ENCODE measurements at regions not wholly inside any gene's neighbourhood (a gene's known extent, or its start where the extent isn't known, plus 50 kb on each side); places are given as distances from the start of the nearest gene placed in this dataset.
"Not testable (repeated sequence)": the region's sequence is repeated elsewhere in the genome, so short reads cannot be mapped to it uniquely, and the experiment has no call there.

DNA sequence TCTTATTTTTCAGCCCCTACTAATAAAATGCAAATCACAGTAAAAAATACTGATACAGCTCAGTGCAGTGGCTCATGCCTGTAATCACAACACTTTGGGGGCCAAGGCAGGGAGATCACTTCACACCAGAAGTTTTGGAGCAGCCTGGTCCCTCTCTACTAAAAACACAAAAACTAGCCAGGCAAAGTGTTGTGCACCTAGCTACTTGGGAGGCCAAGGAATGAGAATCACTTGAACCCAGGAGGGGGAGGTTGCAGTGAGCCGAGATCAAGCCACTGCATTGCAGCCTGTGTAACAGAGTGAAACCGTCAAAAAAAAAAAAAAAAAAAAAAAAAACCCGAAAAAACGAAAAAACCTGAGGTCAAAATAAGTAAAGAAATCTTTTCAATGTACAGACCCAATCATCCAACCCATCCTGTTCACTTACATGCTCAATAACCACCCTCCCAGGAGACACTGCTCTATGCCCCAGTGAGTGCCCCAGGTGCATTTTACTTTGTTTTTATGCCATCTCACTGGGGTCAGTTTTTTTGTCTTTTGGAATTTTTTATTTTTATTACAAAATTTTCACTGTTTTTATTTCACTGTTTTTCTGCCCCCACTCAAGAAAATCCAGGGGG is 107.0 kb downstream of the ZNF486 start:
- Histone ChIP-seq H3K27me3 (ENCODE audit: insufficient read depth) (no peaks in the 10 kb centered on the region), H3K9me3 (no peaks in the 10 kb centered on the region), H3K9ac (no peak overlapping the region), H3K4me1 (ENCODE audit: control insufficient read depth in 1 of 2, insufficient read depth in 2 of 2, low read depth in 1 of 2, low read length in 1 of 2) (peaks cover 0 to 3% of the 10 kb centered on the region in 2 experiments; a peak in 1 of 4 replicates), H3K4me3 (ENCODE audit: low read depth in 2 of 2, low read length in 1 of 2) (no peak overlapping the region), H3F3A (replicated peaks; ENCODE audit: insufficient read depth) (no peaks in the 10 kb centered on the region), H2AFZ (ENCODE audit: low read depth) (no peak overlapping the region), H4K20me1 (ENCODE audit: insufficient read depth) (no peaks in the 10 kb centered on the region), H3K27ac (ENCODE audit: low read depth in 2 of 2, low read length in 1 of 2) (no peak overlapping the region), H3K79me2 (ENCODE audit: insufficient read depth) (no peaks in the 10 kb centered on the region), H3K9me2 (no peaks in the 10 kb centered on the region), H3K4me2 (no peak overlapping the region), H3K36me3 (replicated peaks in 1 of 2; ENCODE audit: control insufficient read depth in 1 of 2, insufficient read depth in 2 of 2, low read length in 1 of 2) (no peaks in the 10 kb centered on the region)
- DNase-seq = no peak
- CTCF ChIA-PET = interaction anchor here (0.9 to 1.0 kb wide), 2 partner anchors 11 to 28 kb away, joined by 4 read pairs; no protein-coding TSS in a partner anchor
- no peak for TF ChIP-seq GABPA (IDR thresholded peaks at IDR 0.05; ENCODE audit: low read depth)
- TF ChIP-seq NRF1 (IDR thresholded peaks at IDR 0.05; ENCODE audit: low read depth, low read length) = no peak
- TF ChIP-seq TCF12 (IDR thresholded peaks at IDR 0.05) = no peak
- TF ChIP-seq SIN3A (IDR thresholded peaks at IDR 0.05; ENCODE audit: borderline replicate concordance, low read depth, low read length) = no peak
- TF ChIP-seq, protein P1, sequence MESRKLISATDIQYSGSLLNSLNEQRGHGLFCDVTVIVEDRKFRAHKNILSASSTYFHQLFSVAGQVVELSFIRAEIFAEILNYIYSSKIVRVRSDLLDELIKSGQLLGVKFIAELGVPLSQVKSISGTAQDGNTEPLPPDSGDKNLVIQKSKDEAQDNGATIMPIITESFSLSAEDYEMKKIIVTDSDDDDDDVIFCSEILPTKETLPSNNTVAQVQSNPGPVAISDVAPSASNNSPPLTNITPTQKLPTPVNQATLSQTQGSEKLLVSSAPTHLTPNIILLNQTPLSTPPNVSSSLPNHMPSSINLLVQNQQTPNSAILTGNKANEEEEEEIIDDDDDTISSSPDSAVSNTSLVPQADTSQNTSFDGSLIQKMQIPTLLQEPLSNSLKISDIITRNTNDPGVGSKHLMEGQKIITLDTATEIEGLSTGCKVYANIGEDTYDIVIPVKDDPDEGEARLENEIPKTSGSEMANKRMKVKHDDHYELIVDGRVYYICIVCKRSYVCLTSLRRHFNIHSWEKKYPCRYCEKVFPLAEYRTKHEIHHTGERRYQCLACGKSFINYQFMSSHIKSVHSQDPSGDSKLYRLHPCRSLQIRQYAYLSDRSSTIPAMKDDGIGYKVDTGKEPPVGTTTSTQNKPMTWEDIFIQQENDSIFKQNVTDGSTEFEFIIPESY (IDR thresholded peaks at IDR 0.05; ENCODE audit: borderline replicate concordance, low read depth) = no peak
- TF ChIP-seq POLR2AphosphoS5 (IDR thresholded peaks at IDR 0.05; ENCODE audit: low read depth, low read length) = no peak
- WGBS (ENCODE audit: low lambda C conversion rate) = 22% methylated on average over 4 of the region's 4 CpGs
- POLR2A ChIA-PET = no interaction called here

DNA sequence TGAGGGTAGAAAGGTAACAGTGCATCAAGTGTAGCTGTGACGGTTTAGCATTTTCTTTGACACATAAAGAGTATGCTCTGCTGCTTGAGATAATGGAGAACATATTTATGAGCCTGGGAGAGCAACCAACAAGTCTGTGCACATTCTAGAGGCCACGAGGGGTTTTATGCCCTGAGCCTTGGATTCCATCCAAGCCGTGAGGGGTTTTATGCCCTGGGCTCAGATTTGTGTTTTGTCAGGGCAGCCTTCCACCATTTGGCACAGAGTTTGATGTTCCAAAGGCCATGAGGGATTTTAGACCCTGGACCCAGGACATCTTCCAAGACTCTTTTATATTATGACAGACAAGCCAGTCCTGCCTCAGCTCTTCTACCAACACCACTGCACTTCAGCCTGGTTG is 106.4 kb downstream of the ZNF486 start:
- Histone ChIP-seq H3K27ac (ENCODE audit: low read depth in 2 of 2, low read length in 1 of 2) (no peak overlapping the region), H2AFZ (ENCODE audit: low read depth) (no peak overlapping the region), H3K9ac (no peak overlapping the region), H3K79me2 (ENCODE audit: insufficient read depth) (no peaks in the 10 kb centered on the region), H4K20me1 (ENCODE audit: insufficient read depth) (no peaks in the 10 kb centered on the region), H3K4me1 (ENCODE audit: control insufficient read depth in 1 of 2, insufficient read depth in 2 of 2, low read depth in 1 of 2, low read length in 1 of 2) (peaks cover 0 to 3% of the 10 kb centered on the region in 2 experiments; a peak in 1 of 4 replicates), H3F3A (replicated peaks; ENCODE audit: insufficient read depth) (no peaks in the 10 kb centered on the region), H3K4me3 (ENCODE audit: low read depth in 2 of 2, low read length in 1 of 2) (no peak overlapping the region), H3K4me2 (no peak overlapping the region), H3K36me3 (replicated peaks in 1 of 2; ENCODE audit: control insufficient read depth in 1 of 2, insufficient read depth in 2 of 2, low read length in 1 of 2) (no peaks in the 10 kb centered on the region), H3K9me3 (no peaks in the 10 kb centered on the region), H3K27me3 (ENCODE audit: insufficient read depth) (no peaks in the 10 kb centered on the region), H3K9me2 (no peaks in the 10 kb centered on the region)
- POLR2A ChIA-PET = no interaction called here
- 2% methylated on average over 3 of the region's 3 CpGs for WGBS (ENCODE audit: low lambda C conversion rate)
- CTCF ChIA-PET = interaction anchor here (0.9 kb wide), 1 partner anchor 11 kb away, joined by 4 read pairs; no protein-coding TSS in a partner anchor
- TF ChIP-seq, protein P2, sequence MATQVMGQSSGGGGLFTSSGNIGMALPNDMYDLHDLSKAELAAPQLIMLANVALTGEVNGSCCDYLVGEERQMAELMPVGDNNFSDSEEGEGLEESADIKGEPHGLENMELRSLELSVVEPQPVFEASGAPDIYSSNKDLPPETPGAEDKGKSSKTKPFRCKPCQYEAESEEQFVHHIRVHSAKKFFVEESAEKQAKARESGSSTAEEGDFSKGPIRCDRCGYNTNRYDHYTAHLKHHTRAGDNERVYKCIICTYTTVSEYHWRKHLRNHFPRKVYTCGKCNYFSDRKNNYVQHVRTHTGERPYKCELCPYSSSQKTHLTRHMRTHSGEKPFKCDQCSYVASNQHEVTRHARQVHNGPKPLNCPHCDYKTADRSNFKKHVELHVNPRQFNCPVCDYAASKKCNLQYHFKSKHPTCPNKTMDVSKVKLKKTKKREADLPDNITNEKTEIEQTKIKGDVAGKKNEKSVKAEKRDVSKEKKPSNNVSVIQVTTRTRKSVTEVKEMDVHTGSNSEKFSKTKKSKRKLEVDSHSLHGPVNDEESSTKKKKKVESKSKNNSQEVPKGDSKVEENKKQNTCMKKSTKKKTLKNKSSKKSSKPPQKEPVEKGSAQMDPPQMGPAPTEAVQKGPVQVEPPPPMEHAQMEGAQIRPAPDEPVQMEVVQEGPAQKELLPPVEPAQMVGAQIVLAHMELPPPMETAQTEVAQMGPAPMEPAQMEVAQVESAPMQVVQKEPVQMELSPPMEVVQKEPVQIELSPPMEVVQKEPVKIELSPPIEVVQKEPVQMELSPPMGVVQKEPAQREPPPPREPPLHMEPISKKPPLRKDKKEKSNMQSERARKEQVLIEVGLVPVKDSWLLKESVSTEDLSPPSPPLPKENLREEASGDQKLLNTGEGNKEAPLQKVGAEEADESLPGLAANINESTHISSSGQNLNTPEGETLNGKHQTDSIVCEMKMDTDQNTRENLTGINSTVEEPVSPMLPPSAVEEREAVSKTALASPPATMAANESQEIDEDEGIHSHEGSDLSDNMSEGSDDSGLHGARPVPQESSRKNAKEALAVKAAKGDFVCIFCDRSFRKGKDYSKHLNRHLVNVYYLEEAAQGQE (IDR thresholded peaks at IDR 0.05; ENCODE audit: low read depth, low read length) = no peak
- DNase-seq = no peak

DNA sequence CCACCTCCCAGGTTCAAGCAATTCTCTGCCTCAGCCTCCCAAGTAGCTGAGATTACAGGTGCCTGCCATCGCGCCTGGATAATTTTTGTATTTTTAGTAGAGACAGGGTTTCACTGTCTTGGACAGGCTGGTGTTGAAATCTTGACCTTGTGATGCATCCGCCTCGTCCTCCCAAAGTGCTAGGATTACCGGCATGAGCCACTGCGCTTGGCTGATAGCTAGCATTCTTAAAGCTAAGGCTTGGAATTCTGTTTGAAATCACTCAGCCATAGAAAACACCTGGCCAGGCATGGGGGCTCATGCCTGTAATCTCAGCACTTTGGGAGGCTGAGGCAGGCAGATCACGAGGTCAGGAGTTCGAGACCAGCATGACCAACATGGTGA is 105.6 kb downstream of the ZNF486 start:
- POLR2A ChIA-PET; H2AFZ ChIP-seq (ENCODE audit: low read depth); H3F3A ChIP-seq (replicated peaks; ENCODE audit: insufficient read depth); H3K9me2 ChIP-seq; H3K27me3 ChIP-seq (ENCODE audit: insufficient read depth); H3K79me2 ChIP-seq (ENCODE audit: insufficient read depth); H3K36me3 ChIP-seq (replicated peaks in 1 of 2; ENCODE audit: control insufficient read depth in 1 of 2, insufficient read depth in 2 of 2, low read length in 1 of 2); H3K9me3 ChIP-seq; H3K4me3 ChIP-seq (ENCODE audit: low read depth in 2 of 2, low read length in 1 of 2); DNase-seq; H3K4me2 ChIP-seq; H3K9ac ChIP-seq; H3K27ac ChIP-seq (ENCODE audit: low read depth in 2 of 2, low read length in 1 of 2); H3K4me1 ChIP-seq (ENCODE audit: control insufficient read depth in 1 of 2, insufficient read depth in 2 of 2, low read depth in 1 of 2, low read length in 1 of 2); H4K20me1 ChIP-seq (ENCODE audit: insufficient read depth): not testable (repeated sequence)
- CTCF ChIA-PET = interaction anchor here (1.0 kb wide), 1 partner anchor 88 kb away, joined by 3 read pairs; no protein-coding TSS in a partner anchor
- WGBS (ENCODE audit: low lambda C conversion rate) = 65% methylated on average over 8 of the region's 8 CpGs

DNA sequence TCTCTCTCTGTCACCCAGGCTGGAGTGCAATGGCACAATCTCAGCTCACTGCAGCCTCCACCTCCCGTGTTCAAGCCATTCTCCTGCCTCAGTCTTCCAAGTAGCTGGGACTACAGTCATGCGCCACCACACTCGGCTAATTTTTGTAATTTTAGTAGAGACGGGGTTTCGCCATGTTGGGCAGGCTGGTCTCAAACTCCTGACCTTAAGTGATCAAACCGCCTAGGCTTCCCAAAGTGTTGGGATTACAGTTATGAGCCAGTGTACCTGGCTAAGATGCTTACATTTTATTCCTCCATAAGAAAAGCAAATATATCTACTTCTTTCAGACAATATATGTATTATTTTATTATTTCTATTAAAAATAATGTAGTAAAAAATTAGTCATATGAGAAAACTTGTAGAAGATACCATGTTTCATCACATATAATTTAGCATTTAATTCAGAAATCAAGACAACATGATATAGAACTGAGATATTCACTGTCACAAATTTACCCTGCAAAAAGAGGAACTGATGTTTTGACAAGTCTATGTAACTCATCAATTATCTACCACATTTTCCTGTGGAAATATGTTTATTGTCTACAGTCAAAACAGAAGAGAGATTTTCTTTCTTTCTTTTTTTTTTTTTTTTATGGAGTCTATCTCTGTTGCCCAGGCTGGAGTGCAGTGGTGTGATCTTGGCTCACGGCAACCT is 105.1 kb downstream of the ZNF486 start:
- H3K36me3 ChIP-seq (replicated peaks in 1 of 2; ENCODE audit: control insufficient read depth in 1 of 2, insufficient read depth in 2 of 2, low read length in 1 of 2); H3K27me3 ChIP-seq (ENCODE audit: insufficient read depth); H3K9me2 ChIP-seq; DNase-seq; H3F3A ChIP-seq (replicated peaks; ENCODE audit: insufficient read depth); H3K4me1 ChIP-seq (ENCODE audit: control insufficient read depth in 1 of 2, insufficient read depth in 2 of 2, low read depth in 1 of 2, low read length in 1 of 2); H3K4me3 ChIP-seq (ENCODE audit: low read depth in 2 of 2, low read length in 1 of 2); H3K27ac ChIP-seq (ENCODE audit: low read depth in 2 of 2, low read length in 1 of 2); H3K9me3 ChIP-seq; POLR2A ChIA-PET; H3K79me2 ChIP-seq (ENCODE audit: insufficient read depth); H3K4me2 ChIP-seq; H4K20me1 ChIP-seq (ENCODE audit: insufficient read depth); H3K9ac ChIP-seq; H2AFZ ChIP-seq (ENCODE audit: low read depth): not testable (repeated sequence)
- CTCF ChIA-PET = interaction anchor here (1.0 kb wide), 1 partner anchor 88 kb away, joined by 3 read pairs; no protein-coding TSS in a partner anchor
- WGBS (ENCODE audit: low lambda C conversion rate) = 66% methylated on average over 7 of the region's 7 CpGs

Data from SK-N-SH (cell line).